ENCODE measurements at regions not wholly inside any gene's neighbourhood (a gene's known extent, or its start where the extent isn't known, plus 50 kb on each side); places are given as distances from the start of the nearest gene placed in this dataset.

- intact Hi-C loops (cut with DNase I): loop anchor here in 1 of 10 donors (10.0 kb wide), 1 partner anchor 61 kb away; no protein-coding TSS in a partner anchor
- Histone ChIP-seq H3K36me3 (no peaks in the 10 kb centered on the region), H3K4me1 (peaks cover 0 to 16% (median 4%) of the 10 kb centered on the region in 12 donors), H3K9me3 (no peaks in the 10 kb centered on the region), H3K27me3 (no peaks in the 10 kb centered on the region), H3K27ac (no peak overlapping the region), H3K4me3 (no peak overlapping the region)
- DNase-seq (no peak), ATAC-seq (no peak)
- TF ChIP-seq POLR2A (IDR thresholded peaks at IDR 0.05) (no peak), CTCF (IDR thresholded peaks at IDR 0.05) (no peak)
Observed at GRCh38 chr11:92763336-92763735, 206.1 kb upstream of the MTNR1B start.

GRCh38 chr11:92764128-92764527, 205.3 kb upstream of the MTNR1B start:
- Histone ChIP-seq H3K4me1 (peaks cover 0 to 17% (median 4%) of the 10 kb centered on the region in 12 donors), H3K27ac (no peak overlapping the region), H3K36me3 (no peaks in the 10 kb centered on the region), H3K9me3 (no peaks in the 10 kb centered on the region), H3K27me3 (no peaks in the 10 kb centered on the region), H3K4me3 (no peak overlapping the region)
- ATAC-seq: no peak
- intact Hi-C loops (cut with DNase I): loop anchor here in 1 of 10 donors (10.0 kb wide), 1 partner anchor 61 kb away; no protein-coding TSS in a partner anchor
- 74 to 92% (median 83%) methylated on average over 4 of the region's 4 CpGs for WGBS, 4 donors
- TF ChIP-seq POLR2A (IDR thresholded peaks at IDR 0.05) (no peak), CTCF (IDR thresholded peaks at IDR 0.05) (no peak)
- no peak for DNase-seq

GRCh38 chr11:92765082-92765840, 204.2 kb upstream of the MTNR1B start:
- intact Hi-C loops (cut with DNase I): loop anchor here in 1 of 10 donors (10.0 kb wide), 1 partner anchor 60 kb away; no protein-coding TSS in a partner anchor
- DNase-seq (no peak), ATAC-seq (no peak)
- WGBS, 4 donors: 77 to 87% (median 80%) methylated on average over 9 of the region's 9 CpGs
- no peak overlapping the region for H3K4me3 ChIP-seq
- H3K36me3 ChIP-seq: no peaks in the 10 kb centered on the region
- H3K4me1 ChIP-seq: peaks cover 0 to 21% (median 5%) of the 10 kb centered on the region in 12 donors
- no peak for TF ChIP-seq POLR2A (IDR thresholded peaks at IDR 0.05)
- no peak for TF ChIP-seq CTCF (IDR thresholded peaks at IDR 0.05)
- no peak overlapping the region for H3K27ac ChIP-seq
- H3K27me3 ChIP-seq: no peaks in the 10 kb centered on the region
- H3K9me3 ChIP-seq: no peaks in the 10 kb centered on the region

- no peak for TF ChIP-seq POLR2A (IDR thresholded peaks at IDR 0.05)
- no peaks in the 10 kb centered on the region for H3K27me3 ChIP-seq
- peak in 3 of 4 donors; percentile 57 to 74 (median 66) for ATAC-seq
- no peaks in the 10 kb centered on the region for H3K36me3 ChIP-seq
- peaks cover 0 to 24% (median 7%) of the 10 kb centered on the region in 12 donors for H3K4me1 ChIP-seq
- peak overlapping the region in 9 of 12 donors; percentile 26 to 47 (median 36) for H3K4me3 ChIP-seq
- H3K27ac ChIP-seq: peak overlapping the region in 3 of 12 donors; percentile 8 to 44 (median 20)
- no peaks in the 10 kb centered on the region for H3K9me3 ChIP-seq
- 25 to 48% (median 36%) methylated on average over 10 of the region's 10 CpGs for WGBS, 4 donors
- peak in 4 of 5 donors; percentile 27 to 45 (median 32) for DNase-seq
- intact Hi-C loops (cut with DNase I): loop anchor here in 1 of 10 donors (10.0 kb wide), 1 partner anchor 59 kb away; no protein-coding TSS in a partner anchor
Observed at GRCh38 chr11:92765965-92766371, 203.5 kb upstream of the MTNR1B start.

Measured in heart left ventricle (tissue), 16 donors.